ENCODE measurements at regions not wholly inside any gene's neighbourhood (a gene's known extent, or its start where the extent isn't known, plus 50 kb on each side); places are given as distances from the start of the nearest gene placed in this dataset.

GRCh38 chr1:193451001-193451400, 264.6 kb upstream of the B3GALT2 start:
- H3K36me3 ChIP-seq, result no peaks in the 10 kb centered on the region
- no peak overlapping the region for H3K4me3 ChIP-seq
- no peaks in the 10 kb centered on the region for H3K9me3 ChIP-seq
- intact Hi-C loops (cut with DNase I), result no loop called here
- H3K4me1 ChIP-seq, result no peaks in the 10 kb centered on the region
- DNase-seq (no peak), ATAC-seq (no peak)
- no peak overlapping the region for H3K27ac ChIP-seq
- H3K27me3 ChIP-seq, result no peaks in the 10 kb centered on the region
- TF ChIP-seq POLR2A (IDR thresholded peaks at IDR 0.05) (no peak), CTCF (IDR thresholded peaks at IDR 0.05) (no peak)
- WGBS, 4 donors, result 71 to 85% (median 82%) methylated on average over 1 of the region's 1 CpG

- Histone ChIP-seq H3K27ac (no peak overlapping the region), H3K9me3 (no peaks in the 10 kb centered on the region), H3K4me3 (no peak overlapping the region), H3K4me1 (no peaks in the 10 kb centered on the region), H3K27me3 (no peaks in the 10 kb centered on the region), H3K36me3 (no peaks in the 10 kb centered on the region)
- WGBS, 4 donors, result 44 to 61% (median 59%) methylated on average over 5 of the region's 5 CpGs
- no peak for ATAC-seq
- no peak for TF ChIP-seq CTCF (IDR thresholded peaks at IDR 0.05)
- no peak for TF ChIP-seq POLR2A (IDR thresholded peaks at IDR 0.05)
- DNase-seq, result no peak
- intact Hi-C loops (cut with DNase I), result no loop called here
Measured at GRCh38 chr1:193448682-193449461, 262.5 kb upstream of the B3GALT2 start.

- Histone ChIP-seq H3K27me3 (no peaks in the 10 kb centered on the region), H3K36me3 (no peaks in the 10 kb centered on the region), H3K9me3 (peaks cover 0 to 6% (median 0%) of the 10 kb centered on the region in 12 donors), H3K4me1 (no peaks in the 10 kb centered on the region), H3K27ac (no peak overlapping the region), H3K4me3 (no peak overlapping the region)
- ATAC-seq, result no peak
- intact Hi-C loops (cut with DNase I), result no loop called here
- TF ChIP-seq CTCF (IDR thresholded peaks at IDR 0.05) (no peak), POLR2A (IDR thresholded peaks at IDR 0.05) (no peak)
- WGBS, 4 donors, result 81 to 92% (median 83%) methylated on average over 2 of the region's 2 CpGs
- DNase-seq, result no peak
Measured at GRCh38 chr1:193443886-193444285, 257.5 kb upstream of the B3GALT2 start.

GRCh38 chr1:193438771-193439170, 252.4 kb upstream of the B3GALT2 start:
- Histone ChIP-seq H3K4me1 (no peaks in the 10 kb centered on the region), H3K27ac (no peak overlapping the region), H3K9me3 (peaks cover 0 to 13% (median 2%) of the 10 kb centered on the region in 12 donors), H3K27me3 (no peaks in the 10 kb centered on the region), H3K4me3 (no peak overlapping the region), H3K36me3 (no peaks in the 10 kb centered on the region)
- TF ChIP-seq CTCF (IDR thresholded peaks at IDR 0.05) (no peak), POLR2A (IDR thresholded peaks at IDR 0.05) (no peak)
- ATAC-seq (no peak), DNase-seq (no peak)
- intact Hi-C loops (cut with DNase I), result no loop called here
- WGBS, 4 donors, result 87 to 100% (median 90%) methylated on average over 1 of the region's 1 CpG

All from heart left ventricle (tissue), 16 donors.